GM12892 (cell line): ENCODE measurements at regions not wholly inside any gene's neighbourhood (a gene's known extent, or its start where the extent isn't known, plus 50 kb on each side); places are given as distances from the start of the nearest gene placed in this dataset.

Source experiments
- POLR2A ChIP-seq: IDR thresholded peaks from 2 replicates; pipeline ENCODE4 v1.6.1; 2011; ENCODE audit warnings: low read depth, low read length, control low read depth
- POLR2AphosphoS5 ChIP-seq: IDR thresholded peaks from 2 replicates; pipeline ENCODE4 v1.6.1; 2011; ENCODE audit warnings: low read depth, low read length, control low read depth
- TAF1 ChIP-seq: IDR thresholded peaks from 2 replicates; pipeline ENCODE4 v1.6.1; 2011; ENCODE audit warnings: low read depth, mild to moderate bottlenecking, control low read depth, low read length, borderline replicate concordance

DNA sequence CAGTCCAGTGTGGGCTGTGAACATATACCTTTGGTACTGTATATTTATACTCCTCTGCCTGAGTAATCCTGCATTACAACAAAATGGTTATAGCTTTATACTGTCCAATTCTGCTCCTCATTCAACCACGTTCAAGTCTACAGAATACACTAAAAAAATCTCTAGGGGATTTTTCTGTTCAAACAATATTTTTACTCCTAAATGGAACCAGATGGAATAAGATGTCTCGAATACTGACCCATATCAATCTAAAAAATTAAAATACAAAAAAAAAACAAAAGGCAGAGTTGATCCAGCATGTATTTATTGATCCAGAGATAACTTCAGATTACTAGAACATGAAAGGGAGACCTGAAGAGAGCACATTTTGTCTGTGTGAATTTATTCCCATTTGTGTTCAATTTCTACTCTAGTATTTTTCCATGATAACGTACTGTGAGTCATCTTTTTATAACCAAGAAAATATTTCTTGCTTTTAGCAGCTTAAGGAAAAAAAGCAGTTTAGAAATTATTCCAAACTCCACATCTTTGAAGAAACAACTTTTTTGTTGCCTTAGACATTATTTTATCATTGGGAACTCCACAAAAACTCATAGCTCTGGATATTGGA lies 910.7 kb downstream of the TBL1XR1 start:
- TF ChIP-seq POLR2A (no peak), POLR2AphosphoS5 (no peak), TAF1 (no peak)
